Body of pancreas (tissue), 4 donors: ENCODE measurements at regions not wholly inside any gene's neighbourhood (a gene's known extent, or its start where the extent isn't known, plus 50 kb on each side); places are given as distances from the start of the nearest gene placed in this dataset.
A peak's percentile ranks its signal among the peaks of the same experiment; 100 is the strongest.

ENCODE experiments used
- ATAC-seq: fragments of 150-250 bp; one replicate; pipeline ENCODE4 v1.9.1; 2016
- DNase-seq, 4 donors: peaks; one replicate each; pipeline ENCODE4 v3.0.0-alpha.2; 2019
- H3K27ac ChIP-seq, 4 donors: fragments of 200-600 bp; sonication (generic); 1 replicate in 3 of 4; 2 replicates in 1 of 4; pipeline versions ENCODE4 v1.5.1 to v1.6.1; 2016 to 2019; ENCODE audit warnings: mild to moderate bottlenecking in 1 of 4, mixed read lengths in 1 of 4, moderate library complexity in 1 of 4
- H3K27me3 ChIP-seq, 2 donors: fragments of 200-600 bp; sonication (generic); one replicate each; pipeline ENCODE4 v1.6.0; 2016; ENCODE audit warnings: mild to moderate bottlenecking in 1 of 2
- H3K36me3 ChIP-seq, 2 donors: fragments of 200-600 bp; sonication (generic); replicated peaks in 1 of 2; 2 replicates each; pipeline ENCODE4 v1.5.1; 2016; ENCODE audit warnings: low read depth in 2 of 2; ENCODE audit not compliant: insufficient read depth in 1 of 2
- H3K4me1 ChIP-seq: fragments of 200-600 bp; sonication (generic); one replicate; pipeline ENCODE4 v1.6.0; 2016
- H3K4me3 ChIP-seq, 2 donors: fragments of 200-600 bp; sonication (generic); 1 replicate in 1 of 2; 2 replicates in 1 of 2; pipeline ENCODE4 v1.5.1; 2016 to 2019
- H3K9me3 ChIP-seq, 3 donors: fragments of 200-600 bp; sonication (generic); 1 replicate in 2 of 3; 2 replicates in 1 of 3; pipeline ENCODE4 v1.5.1; 2016
- CTCF ChIP-seq, 7 experiments: fragments of 450-650 bp in 4 of 7; fragments of 200-600 bp in 3 of 7; sonication (generic) in 3 of 7; IDR thresholded peaks; one replicate each; pipeline ENCODE4 v1.5.1; 2016 to 2019; ENCODE audit warnings: antibody characterized with exemption in 7 of 7
- POLR2A ChIP-seq, 3 donors: fragments of 450-650 bp; IDR thresholded peaks; one replicate each; pipeline ENCODE4 v1.6.1; 2016; ENCODE audit warnings: antibody characterized with exemption in 3 of 3, mild to moderate bottlenecking in 2 of 3
- whole genome bisulfite sequencing, 2 donors: methylation state at CpG; one replicate each; pipeline ENCODE4 v1.1.5; 2017; 5-methylcytosine and 5-hydroxymethylcytosine counted together
- intact Hi-C: fragments of 100-400 bp; cut with DNase I; formaldehyde crosslinking; loops from one replicate; pipeline ENCODE4 v1.15.1; 2023

- DNase-seq = no peak
- no peaks in the 10 kb centered on the region for H3K4me1 ChIP-seq
- intact Hi-C loops = no loop called here
- H3K27me3 ChIP-seq = no peaks in the 10 kb centered on the region
- 85 to 87% methylated on average over 8 of the region's 8 CpGs for whole genome bisulfite sequencing, 2 donors
- H3K9me3 ChIP-seq = no peaks in the 10 kb centered on the region
- no peak overlapping the region for H3K27ac ChIP-seq
- H3K4me3 ChIP-seq = no peak overlapping the region
- no peaks in the 10 kb centered on the region for H3K36me3 ChIP-seq
- no peak for TF ChIP-seq CTCF (IDR thresholded peaks at IDR 0.05)
- no peak for ATAC-seq
Measured at GRCh38 chr7:35386082-35386815, 132.3 kb upstream of the TBX20 start.

- no peak for DNase-seq
Measured at GRCh38 chr7:35384761-35385700, 131.1 kb upstream of the TBX20 start.

GRCh38 chr7:35380739-35381224 lies 126.9 kb upstream of the TBX20 start:
- Histone ChIP-seq H3K4me3 (no peak overlapping the region), H3K27ac (no peak overlapping the region), H3K36me3 (no peaks in the 10 kb centered on the region), H3K27me3 (no peaks in the 10 kb centered on the region), H3K4me1 (no peaks in the 10 kb centered on the region), H3K9me3 (no peaks in the 10 kb centered on the region)
- TF ChIP-seq CTCF (IDR thresholded peaks at IDR 0.05) = no peak
- TF ChIP-seq POLR2A (IDR thresholded peaks at IDR 0.05) = no peak
- DNase-seq (peak in 1 of 4 donors; percentile 6), ATAC-seq (no peak)
- intact Hi-C loops = no loop called here
- WGBS, 2 donors = 87 to 91% methylated on average over 6 of the region's 6 CpGs

More at GRCh38 chr7:35384761-35385700, 131.1 kb upstream of the TBX20 start:
- TF ChIP-seq CTCF (IDR thresholded peaks at IDR 0.05) = no peak
- no peak for TF ChIP-seq POLR2A (IDR thresholded peaks at IDR 0.05)
- no peaks in the 10 kb centered on the region for H3K36me3 ChIP-seq
- no peaks in the 10 kb centered on the region for H3K4me1 ChIP-seq
- 62 to 72% methylated on average over 10 of the region's 10 CpGs for WGBS, 2 donors
- ATAC-seq = no peak
- no peaks in the 10 kb centered on the region for H3K9me3 ChIP-seq
- intact Hi-C loops = no loop called here
- no peaks in the 10 kb centered on the region for H3K27me3 ChIP-seq
- no peak overlapping the region for H3K27ac ChIP-seq
- H3K4me3 ChIP-seq = no peak overlapping the region

- Histone ChIP-seq H3K4me3 (no peak overlapping the region), H3K27ac (no peak overlapping the region), H3K36me3 (no peaks in the 10 kb centered on the region), H3K9me3 (no peaks in the 10 kb centered on the region), H3K4me1 (no peaks in the 10 kb centered on the region), H3K27me3 (no peaks in the 10 kb centered on the region)
- intact Hi-C loops = no loop called here
- ATAC-seq (no peak), DNase-seq (peak in 1 of 4 donors; percentile 8)
- 78 to 91% methylated on average over 3 of the region's 3 CpGs for WGBS, 2 donors
- no peak for TF ChIP-seq CTCF (IDR thresholded peaks at IDR 0.05)
- no peak for TF ChIP-seq POLR2A (IDR thresholded peaks at IDR 0.05)
Measured at GRCh38 chr7:35379481-35379880, 125.6 kb upstream of the TBX20 start.
